Epithelial cell of esophagus (primary cell): ENCODE measurements at regions not wholly inside any gene's neighbourhood (a gene's known extent, or its start where the extent isn't known, plus 50 kb on each side); places are given as distances from the start of the nearest gene placed in this dataset.

Experiments
- DNase-seq: peaks from one replicate; pipeline ENCODE4 v3.0.0; 2010; ENCODE audit warnings: low read depth
- H3K4me3 ChIP-seq: 2 replicates; pipeline ENCODE4 v1.5.1; 2011; ENCODE audit warnings: mild to moderate bottlenecking, low read length, control low read depth
- TF ChIP-seq, protein P1 (sequence below): IDR thresholded peaks from 2 replicates; pipeline ENCODE4 v1.5.1; 2011; ENCODE audit warnings: low read depth, mild to moderate bottlenecking, low read length, control low read depth, inconsistent platforms; ENCODE audit not compliant: insufficient read depth; ENCODE audit errors: missing control alignments

DNA sequence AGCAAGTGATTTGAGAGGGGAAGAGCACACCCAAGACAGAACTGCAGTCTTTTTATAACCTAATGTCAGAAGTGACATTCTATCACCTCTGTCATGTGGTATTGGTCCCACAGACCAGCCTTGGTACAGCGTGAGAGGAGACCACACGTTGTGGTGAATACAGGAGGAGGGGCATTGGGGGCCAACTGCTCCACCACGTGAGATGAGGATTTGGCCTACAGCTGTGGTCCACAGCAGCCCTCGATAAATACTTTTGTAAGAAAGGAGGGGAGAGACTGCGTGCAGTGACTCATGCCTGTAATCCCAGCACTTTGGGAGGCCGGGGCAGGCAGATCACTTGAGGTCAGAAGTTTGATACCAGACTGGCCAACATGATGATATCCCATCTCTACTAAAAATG is 243.1 kb downstream of the FGFR2 start:
- H3K4me3 ChIP-seq: no peak overlapping the region
- TF ChIP-seq, protein P1, sequence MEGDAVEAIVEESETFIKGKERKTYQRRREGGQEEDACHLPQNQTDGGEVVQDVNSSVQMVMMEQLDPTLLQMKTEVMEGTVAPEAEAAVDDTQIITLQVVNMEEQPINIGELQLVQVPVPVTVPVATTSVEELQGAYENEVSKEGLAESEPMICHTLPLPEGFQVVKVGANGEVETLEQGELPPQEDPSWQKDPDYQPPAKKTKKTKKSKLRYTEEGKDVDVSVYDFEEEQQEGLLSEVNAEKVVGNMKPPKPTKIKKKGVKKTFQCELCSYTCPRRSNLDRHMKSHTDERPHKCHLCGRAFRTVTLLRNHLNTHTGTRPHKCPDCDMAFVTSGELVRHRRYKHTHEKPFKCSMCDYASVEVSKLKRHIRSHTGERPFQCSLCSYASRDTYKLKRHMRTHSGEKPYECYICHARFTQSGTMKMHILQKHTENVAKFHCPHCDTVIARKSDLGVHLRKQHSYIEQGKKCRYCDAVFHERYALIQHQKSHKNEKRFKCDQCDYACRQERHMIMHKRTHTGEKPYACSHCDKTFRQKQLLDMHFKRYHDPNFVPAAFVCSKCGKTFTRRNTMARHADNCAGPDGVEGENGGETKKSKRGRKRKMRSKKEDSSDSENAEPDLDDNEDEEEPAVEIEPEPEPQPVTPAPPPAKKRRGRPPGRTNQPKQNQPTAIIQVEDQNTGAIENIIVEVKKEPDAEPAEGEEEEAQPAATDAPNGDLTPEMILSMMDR: no peak
- no peak for DNase-seq

GRCh38 chr10:121356183-121356582 is 242.1 kb downstream of the FGFR2 start:
- TF ChIP-seq, protein P1: no peak

GRCh38 chr10:121357401-121357800 is 240.8 kb downstream of the FGFR2 start:
- TF ChIP-seq, protein P1: no peak
- DNase-seq: no peak
- H3K4me3 ChIP-seq: no peak overlapping the region

More at GRCh38 chr10:121356183-121356582, 242.1 kb downstream of the FGFR2 start:
- no peak for DNase-seq
- H3K4me3 ChIP-seq: no peak overlapping the region

GRCh38 chr10:121362026-121362425 is 236.2 kb downstream of the FGFR2 start:
- DNase-seq: peak; percentile 30
- TF ChIP-seq, protein P1: no peak
- H3K4me3 ChIP-seq: no peak overlapping the region

GRCh38 chr10:121365566-121365965 is 232.7 kb downstream of the FGFR2 start:
- TF ChIP-seq, protein P1: no peak
- DNase-seq: no peak
- H3K4me3 ChIP-seq: no peak overlapping the region

- peak; percentile 7 for DNase-seq
- TF ChIP-seq, protein P1: no peak
- H3K4me3 ChIP-seq: no peak overlapping the region
These were observed 229.8 kb downstream of the FGFR2 start for GRCh38 chr10:121368347-121369025.

DNA sequence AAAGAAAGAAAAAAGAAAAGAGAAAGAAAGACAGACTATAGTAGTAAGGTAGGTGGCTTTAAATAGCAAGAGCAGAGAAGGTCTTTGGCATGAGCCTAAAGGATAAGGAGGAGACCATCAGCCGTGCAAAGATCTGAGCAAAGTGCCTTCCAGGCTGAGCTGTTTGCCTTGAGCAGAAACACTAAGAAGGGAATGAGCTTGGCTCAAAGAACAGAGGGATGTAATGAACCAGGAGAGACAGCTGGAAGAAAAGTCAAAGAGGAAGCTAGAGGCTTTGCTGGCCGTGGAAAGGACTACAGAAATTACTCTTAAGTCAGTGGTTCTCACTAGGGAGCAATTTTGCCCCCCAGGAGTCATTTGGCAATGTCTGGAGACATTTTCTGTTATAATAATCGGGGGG is 228.6 kb downstream of the FGFR2 start:
- H3K4me3 ChIP-seq: no peak overlapping the region
- DNase-seq: no peak
- TF ChIP-seq, protein P1: no peak
